ENCODE measurements at regions not wholly inside any gene's neighbourhood (a gene's known extent, or its start where the extent isn't known, plus 50 kb on each side); places are given as distances from the start of the nearest gene placed in this dataset.

DNA sequence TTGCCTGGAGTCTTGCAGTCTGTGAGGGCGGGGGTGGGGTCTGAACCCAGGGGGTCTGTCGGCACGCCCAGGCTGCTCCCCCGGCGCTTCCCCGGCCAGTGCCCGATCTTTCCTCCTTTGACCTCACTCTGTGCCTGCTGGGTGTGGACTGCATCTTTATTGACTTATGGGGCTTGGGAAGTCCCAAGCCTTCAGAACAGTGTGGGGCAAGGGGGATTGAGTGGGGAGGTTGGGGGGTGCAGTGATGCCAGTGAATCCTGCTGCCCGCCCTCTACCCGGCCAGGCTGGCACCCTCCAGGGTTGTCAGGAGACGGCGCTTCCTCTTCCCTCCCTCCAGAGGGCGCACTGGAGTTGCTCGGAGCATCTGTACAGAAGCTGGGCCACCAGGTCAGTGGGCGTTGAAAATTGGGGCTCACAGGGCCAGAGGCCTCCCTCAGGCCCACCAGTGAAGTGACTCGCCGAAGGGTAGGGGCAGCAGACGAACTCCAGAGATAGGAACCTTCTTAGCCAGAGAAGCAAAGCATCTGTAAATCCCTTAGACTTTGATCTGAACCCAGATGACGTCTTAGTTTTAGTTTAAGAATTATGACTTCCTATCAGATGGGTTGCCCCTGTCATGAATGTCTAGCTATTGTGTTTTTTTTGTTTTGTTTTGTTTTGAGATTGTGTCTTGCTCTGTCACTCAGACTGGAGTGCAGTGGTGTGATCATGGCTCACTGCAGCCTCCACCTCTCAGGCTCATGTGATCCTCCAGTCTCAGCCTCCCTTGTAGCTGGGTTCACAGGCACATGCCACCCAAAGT, 184.8 kb upstream of the CIBAR2 start:
- peak; percentile 70 for DNase-seq

GRCh38 chr16:85297881-85298280, 185.6 kb upstream of the CIBAR2 start:
- no peak for DNase-seq

DNA sequence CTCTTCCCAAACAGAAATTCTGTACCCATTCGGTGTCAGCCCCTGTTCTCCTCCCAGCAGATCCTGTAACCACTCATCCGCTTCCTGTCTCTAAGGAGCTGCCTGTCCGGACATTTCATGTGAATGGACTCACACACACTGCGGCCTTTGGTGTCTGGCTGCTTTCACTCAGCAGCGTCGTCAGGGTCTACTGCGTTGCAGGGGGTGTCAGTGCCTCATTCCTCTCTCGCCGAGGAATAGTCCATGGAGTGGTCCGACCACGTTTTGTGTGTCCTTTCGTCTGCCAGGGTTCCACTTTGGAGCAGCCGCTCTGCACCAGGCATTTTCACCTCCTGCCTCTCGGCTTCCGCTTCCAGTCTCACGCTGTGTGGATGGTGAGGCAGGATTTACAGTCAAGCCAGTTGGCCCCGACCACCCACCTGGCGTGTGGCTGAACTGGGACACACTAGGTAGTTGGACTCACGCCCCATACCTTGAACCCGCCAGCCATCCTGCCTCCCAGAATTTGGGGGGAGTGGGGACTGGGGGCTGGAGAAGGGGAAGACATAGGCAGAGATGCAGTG, 188.2 kb upstream of the CIBAR2 start:
- DNase-seq: no peak

- no peak for DNase-seq
Observed at GRCh38 chr16:85301231-85301630, 189.0 kb upstream of the CIBAR2 start.

DNA sequence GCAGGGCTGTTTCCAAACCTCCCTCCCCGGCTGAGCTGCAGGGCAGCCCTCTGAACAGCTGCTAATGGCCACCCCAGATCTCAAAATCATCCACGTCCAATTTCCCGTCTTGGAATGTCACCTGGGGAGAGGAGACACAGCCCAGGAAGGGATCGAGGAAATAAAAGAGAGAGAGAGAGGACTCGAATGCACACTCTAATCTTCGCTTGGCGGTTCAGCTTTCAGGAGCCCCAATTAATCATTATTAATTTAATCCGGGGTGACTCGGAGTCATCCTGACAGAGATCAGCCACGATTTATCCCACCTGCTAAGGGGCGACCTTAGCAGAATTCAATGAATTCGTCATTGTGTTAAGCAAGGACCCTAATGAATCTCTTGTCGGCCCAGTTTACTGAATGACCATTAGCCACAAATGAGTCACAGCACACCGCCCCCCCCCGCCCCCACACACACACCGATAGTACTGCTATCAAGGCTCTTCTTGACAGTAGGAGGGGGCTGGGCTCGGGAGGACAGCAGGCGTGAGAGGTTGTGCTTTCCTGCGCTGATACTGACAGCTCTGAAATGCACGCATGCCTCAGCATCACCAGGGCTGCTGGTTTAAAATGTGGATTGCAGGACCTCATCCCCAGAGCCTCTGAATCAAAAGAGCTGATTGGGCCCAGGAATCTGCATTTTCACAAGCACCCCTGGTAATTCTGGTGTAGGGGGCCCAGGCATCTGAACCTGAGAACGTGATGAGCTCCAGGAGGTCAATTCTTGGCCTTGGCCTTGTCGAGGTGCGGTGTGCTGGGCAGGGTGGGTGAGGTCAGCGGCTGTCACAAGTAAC, 190.0 kb upstream of the CIBAR2 start:
- no peak for DNase-seq

- no peak for DNase-seq
Observed at GRCh38 chr16:85302848-85303353, 190.6 kb upstream of the CIBAR2 start.

GRCh38 chr16:85303354-85303883, 191.1 kb upstream of the CIBAR2 start:
- peak; percentile 56 for DNase-seq

DNA sequence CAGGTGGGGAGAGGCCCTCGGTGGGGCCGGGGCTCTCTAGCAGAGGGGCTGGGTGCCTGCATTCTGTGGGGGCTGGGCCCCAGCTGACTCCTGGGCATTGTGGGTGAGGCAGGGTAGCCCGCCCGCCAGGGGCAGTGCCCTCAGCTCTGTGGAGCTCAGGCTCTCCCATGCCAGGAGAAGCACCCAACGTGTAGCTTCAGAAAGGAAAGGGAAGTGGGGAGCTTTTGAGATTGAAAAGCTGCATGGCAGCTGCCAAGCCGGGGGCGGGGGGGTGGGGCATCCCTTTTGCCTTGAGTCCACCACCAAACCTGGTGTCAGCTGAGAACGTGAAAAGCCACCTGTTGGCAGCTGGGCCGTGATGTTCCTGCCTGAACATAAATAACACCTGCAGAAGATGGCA, 192.1 kb upstream of the CIBAR2 start:
- DNase-seq: peak; percentile 86

GRCh38 chr16:85306071-85306792, 194.0 kb upstream of the CIBAR2 start:
- peak; percentile 45 for DNase-seq

DNA sequence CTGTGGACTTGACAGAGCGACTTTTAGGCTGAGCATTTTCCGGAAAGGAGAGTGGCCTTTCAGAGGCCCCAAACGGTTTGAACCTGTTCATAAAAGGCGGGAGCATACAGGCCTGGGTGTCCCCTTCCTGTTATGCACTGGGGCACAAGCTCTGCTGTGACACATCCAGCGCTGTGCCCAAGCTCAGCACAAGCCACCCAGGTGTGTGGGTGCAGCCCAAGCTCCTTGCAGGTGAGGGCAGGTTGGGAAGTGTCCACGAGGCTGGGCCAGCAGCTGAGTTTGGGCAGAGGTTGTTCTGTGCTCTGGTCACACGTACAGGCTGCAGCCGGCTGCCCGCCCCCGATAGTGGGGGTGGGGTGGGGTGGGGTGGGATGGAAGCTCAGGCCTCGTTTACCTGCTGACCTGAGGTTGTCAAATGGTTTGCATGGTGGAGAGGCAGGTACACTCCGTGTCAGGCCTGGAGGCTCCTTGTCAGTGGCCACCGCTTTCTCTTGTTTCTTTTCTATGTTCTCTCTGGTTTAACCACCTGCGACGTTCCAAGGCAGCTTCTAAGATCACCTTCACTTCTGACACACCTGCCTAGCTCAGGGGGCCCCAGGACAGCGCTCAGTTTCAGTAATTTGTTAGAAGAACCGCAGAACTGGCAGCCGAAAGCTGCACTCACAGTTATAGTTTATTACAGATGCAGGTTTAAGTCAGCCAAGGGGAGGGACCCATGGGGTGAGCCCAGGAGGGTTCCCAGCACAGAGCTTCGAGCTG, 194.7 kb upstream of the CIBAR2 start:
- peak; percentile 80 for DNase-seq

DNA sequence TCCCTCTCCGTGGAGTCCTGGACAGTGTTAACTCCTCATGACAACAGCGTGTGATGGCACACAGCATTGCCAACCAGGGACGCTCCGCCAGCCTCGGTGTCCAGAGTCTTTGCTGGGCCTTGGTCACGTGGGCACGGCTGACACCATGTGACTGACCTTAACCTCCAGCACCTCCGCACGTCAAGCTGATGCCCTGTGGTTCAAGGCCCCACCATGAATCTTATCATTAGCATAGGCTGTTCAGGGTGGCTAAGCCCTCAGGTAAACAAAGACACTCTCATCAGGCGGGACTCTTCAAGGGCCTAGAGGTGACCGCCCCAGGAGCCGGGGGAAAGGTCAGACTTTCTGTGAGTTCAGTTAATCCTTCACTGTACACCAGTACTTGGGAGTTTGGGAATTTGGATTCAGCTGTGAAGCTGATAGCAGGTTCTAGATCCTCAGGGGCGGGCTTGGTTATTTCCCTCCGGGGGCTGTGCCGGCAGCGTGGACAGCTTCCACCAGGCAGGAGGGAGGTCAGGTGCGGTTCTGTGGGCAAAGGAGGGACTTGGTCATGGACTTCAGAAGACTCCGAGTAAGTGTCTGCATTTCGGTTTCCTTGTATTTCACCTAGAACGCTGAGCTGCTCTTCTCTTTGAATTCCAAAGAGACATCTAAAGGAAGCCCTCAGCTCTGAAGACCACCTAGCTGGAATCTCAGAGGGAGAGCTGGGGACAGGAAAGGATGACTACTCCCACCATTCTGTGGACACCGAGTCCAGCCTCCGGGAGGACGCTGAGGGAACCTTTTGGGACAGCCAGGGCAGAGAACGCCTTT, 195.5 kb upstream of the CIBAR2 start:
- no peak for DNase-seq

DNA sequence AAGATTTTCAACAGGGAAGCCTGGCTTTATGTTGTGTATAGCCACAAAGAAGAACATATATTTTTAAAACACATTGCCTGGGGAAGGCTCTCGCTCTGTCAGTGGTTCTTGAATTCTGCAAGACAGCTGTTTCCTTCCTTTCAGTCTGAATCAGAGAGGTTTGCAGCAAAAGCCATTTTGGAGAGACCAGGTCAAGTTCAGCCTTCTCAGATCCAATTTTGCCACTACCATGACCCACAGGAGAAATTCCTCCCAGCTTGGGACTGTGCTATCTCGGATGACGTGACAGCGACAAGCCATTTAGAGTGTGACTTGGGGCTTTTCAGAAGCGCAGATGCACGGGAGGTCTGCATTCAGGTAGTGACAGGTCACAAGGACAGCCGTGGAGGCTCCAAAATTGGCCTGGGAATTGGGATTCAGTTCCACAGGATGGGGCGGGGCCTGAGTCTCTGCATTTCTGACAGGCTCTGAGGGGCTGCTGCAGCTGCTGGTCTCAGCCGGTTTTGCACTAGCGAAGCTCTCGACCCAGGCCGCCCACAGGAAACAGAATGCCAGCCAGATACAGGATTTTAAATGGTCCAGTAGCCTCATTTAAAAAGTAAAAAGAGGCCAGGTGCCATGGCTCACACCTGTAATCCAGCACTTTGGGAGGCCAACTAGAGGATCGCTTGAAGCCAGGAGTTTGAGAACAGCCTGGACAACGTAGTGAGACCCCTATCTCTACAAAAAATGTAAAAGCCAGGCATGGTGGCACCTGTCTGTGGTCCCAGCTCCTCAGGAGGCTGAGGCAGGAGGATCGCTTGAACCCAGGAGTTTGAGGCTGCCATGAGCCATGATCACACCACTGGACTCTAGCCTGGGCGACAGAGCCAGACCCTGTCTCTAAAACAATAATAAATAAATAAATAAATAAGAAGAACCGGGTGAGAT, 196.6 kb upstream of the CIBAR2 start:
- DNase-seq: no peak

DNA sequence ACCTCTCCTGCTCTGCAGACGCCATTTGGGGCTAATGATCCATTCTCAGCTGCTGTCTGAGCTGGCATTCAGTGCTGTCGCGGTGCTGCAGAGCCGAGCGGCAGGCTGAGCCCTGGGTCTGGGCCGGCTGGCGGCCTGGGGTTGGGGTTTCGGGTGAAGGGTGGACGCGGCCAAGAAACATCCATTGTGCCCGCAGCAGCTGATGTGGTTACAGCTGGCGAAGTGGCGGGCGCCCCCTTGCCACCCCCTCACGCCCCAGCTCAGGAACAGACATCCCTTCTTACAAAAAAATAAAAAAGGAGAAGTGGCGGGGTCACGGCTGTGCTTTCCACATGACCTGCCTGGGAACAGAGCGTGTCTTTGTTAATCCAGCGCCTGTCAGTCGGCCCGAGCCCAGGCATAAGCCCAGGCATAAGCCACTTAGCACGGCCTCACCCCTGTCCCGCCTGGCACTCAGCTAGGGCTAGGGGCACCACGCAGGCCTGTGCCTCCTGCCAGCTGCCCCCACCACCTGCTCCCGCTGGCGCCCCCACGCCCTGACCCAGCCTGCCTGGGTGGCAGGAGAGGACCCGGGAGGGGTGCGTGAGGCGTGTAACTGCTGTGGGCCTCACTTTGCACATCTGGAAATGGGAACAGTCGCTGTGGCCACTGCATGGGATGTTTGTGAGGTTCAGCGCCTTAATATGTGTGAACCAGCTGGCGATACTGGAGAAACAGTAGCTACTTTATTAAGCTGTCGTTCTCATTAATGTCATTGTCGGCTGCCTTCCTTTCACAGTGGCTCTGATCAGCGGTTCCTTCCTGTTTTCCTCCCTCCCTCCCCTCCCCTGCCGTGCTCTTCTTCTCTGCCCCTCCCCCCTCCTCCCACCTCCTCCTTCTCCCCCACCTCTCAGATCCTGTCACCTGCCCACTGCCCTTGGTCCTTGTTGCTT, 197.7 kb upstream of the CIBAR2 start:
- peak; percentile 79 for DNase-seq

DNA sequence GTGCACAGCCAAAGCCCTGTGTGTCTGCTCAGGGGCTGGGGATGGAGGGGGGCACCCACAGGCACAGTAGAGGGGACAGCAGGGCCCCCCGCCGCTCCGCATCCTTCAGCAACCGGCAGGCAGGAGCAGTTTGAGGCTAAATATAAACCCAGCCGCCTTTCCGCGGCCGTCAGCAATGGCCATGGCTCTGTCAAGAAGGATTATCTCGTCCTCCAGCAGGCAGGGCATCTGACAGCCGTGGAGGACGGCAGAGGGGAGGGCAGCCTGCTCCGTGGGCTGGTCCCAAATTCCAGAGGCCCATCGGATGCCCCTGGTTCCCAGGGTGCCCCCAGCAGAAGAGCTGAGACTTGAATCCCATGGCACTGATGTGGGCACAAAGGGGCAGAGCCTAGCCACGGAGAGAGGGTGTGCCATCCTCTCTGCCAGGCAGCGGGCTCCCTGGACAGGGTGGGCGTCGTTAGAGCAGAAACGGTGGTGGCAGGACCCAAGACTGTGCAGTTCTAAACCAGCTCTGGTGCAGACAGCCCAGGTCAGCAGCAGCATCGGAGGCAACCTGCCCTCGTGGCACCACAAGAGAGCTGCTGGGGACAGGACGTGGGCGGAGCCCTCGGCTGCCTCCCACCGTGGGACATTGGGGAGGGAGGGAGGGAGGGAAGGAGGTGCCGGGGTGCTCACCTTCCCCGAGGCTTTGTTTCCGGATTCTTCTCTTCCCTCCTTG, 198.8 kb upstream of the CIBAR2 start:
- DNase-seq: peak; percentile 64

- no peak for DNase-seq
Observed at GRCh38 chr16:85311741-85312140, 199.5 kb upstream of the CIBAR2 start.

DNA sequence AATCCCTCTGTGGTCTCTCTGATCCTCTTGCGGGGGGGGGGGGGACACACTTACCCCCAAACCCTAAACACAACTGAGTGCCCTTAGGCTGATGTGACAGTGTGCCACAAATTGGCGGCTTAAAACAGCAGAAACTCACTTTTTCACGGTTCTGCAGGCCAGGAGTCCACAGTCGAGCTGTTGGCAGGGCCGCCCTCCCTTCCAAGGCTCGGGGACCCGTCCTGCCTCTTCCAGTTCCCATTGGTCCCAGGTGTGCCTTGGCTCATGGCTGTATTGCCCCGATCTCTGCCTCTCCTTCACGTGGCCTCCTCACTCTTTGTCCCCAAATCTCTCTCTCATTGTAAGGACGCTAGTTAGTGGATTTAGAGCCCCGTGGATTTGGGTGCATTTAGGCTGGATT, 199.9 kb upstream of the CIBAR2 start:
- DNase-seq: no peak

GRCh38 chr16:85312642-85313525, 200.6 kb upstream of the CIBAR2 start:
- no peak for DNase-seq
